ENCODE measurements at regions not wholly inside any gene's neighbourhood (a gene's known extent, or its start where the extent isn't known, plus 50 kb on each side); places are given as distances from the start of the nearest gene placed in this dataset.

GRCh38 chr12:16096273-16096849, 181.1 kb downstream of the SLC15A5 start:
- TF ChIP-seq CTCF (IDR thresholded peaks at IDR 0.05; ENCODE audit: poor library complexity, severe bottlenecking) (no peak), MXI1 (conservative IDR thresholded peaks at IDR 0.05; ENCODE audit: poor library complexity, severe bottlenecking) (no peak)

Data from neural cell (in vitro differentiated cells).